GM19351 (cell line): ENCODE measurements at regions not wholly inside any gene's neighbourhood (a gene's known extent, or its start where the extent isn't known, plus 50 kb on each side); places are given as distances from the start of the nearest gene placed in this dataset.

Experiments used
- ATAC-seq: cut with Tn5 transposase; IDR thresholded peaks from one replicate; pipeline ENCODE4 v1.9.1; 2021; ENCODE audit warnings: mild to moderate bottlenecking, moderate library complexity; ENCODE audit not compliant: unreplicated experiment

GRCh38 chr4:116449764-116450163 is 635.6 kb downstream of the TRAM1L1 start:
- no peak for ATAC-seq

GRCh38 chr4:116444117-116444516 is 641.3 kb downstream of the TRAM1L1 start:
- no peak for ATAC-seq

GRCh38 chr4:116438981-116439729 is 646.2 kb downstream of the TRAM1L1 start:
- ATAC-seq: no peak

GRCh38 chr4:116438417-116438816 is 647.0 kb downstream of the TRAM1L1 start:
- no peak for ATAC-seq

GRCh38 chr4:116427666-116428065 is 657.7 kb downstream of the TRAM1L1 start:
- no peak for ATAC-seq

- ATAC-seq: no peak
Observed at GRCh38 chr4:116413222-116413621, 672.2 kb downstream of the TRAM1L1 start.

GRCh38 chr4:116401293-116401692 is 684.1 kb downstream of the TRAM1L1 start:
- ATAC-seq: no peak

GRCh38 chr4:116400480-116400879 is 684.9 kb downstream of the TRAM1L1 start:
- ATAC-seq: no peak

DNA sequence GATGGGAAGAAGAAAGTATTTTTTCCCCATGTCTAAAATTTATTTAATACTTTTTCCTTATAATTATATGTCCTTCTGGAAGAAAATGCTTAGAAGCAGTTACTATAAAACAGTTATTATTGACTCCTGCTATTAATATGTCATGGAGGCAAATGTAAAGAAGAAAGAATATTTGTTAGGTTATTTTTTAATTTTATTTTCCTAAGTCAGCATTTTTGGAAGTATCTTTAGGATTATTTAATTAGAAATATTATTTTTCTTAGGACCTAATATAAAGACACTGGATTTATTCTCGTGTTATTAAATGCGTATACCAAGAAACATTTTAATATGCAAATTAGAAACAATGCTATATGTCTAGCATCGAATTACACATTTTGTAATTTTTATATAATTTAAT is 687.7 kb downstream of the TRAM1L1 start:
- ATAC-seq: no peak

DNA sequence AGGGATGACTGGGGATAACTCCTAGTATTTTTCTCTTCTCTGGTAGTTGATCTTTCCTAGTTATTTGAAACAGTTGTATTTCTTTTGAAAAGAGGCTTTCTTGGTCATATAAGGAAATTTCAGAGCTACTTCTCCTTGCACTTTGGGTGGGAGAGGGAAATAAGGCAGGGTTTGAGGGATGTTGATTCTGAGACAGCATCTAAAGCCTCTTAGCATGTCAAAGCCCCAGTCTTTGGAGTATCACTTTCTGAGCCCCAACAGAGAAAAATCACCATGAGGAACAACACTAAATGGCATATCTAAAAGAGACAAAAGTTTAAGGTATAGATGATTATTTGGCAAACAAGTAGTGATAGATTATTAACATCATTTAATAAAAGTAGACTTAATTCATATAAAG is 688.1 kb downstream of the TRAM1L1 start:
- no peak for ATAC-seq

- no peak for ATAC-seq
Observed at GRCh38 chr4:116395408-116395807, 690.0 kb downstream of the TRAM1L1 start.

- peak; percentile 47 for ATAC-seq
Observed at GRCh38 chr4:116391020-116391419, 694.4 kb downstream of the TRAM1L1 start.

- no peak for ATAC-seq
Observed at GRCh38 chr4:116389139-116389538, 696.2 kb downstream of the TRAM1L1 start.

- no peak for ATAC-seq
Observed at GRCh38 chr4:116387937-116388474, 697.4 kb downstream of the TRAM1L1 start.

DNA sequence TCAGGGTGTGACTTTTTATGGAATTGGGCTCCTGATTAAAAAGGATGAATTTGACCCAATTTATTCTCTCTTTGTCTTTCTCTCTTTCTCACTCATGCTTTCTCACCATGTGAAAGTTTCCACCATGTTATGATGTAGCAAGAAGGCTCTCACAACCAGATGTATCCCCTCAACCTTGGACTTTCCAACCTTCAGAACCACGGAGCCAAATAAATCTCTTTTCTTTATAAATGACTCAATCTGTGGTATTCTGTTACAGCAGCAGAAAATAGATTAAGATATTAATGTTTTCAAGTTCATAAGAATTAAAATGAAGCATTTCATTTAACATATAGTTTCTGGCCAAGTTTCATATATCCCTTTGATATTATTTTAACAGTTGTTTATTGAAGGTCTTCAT is 698.5 kb downstream of the TRAM1L1 start:
- no peak for ATAC-seq

GRCh38 chr4:116385583-116385982 is 699.8 kb downstream of the TRAM1L1 start:
- ATAC-seq: no peak

- peak; percentile 64 for ATAC-seq
Observed at GRCh38 chr4:116374815-116375214, 710.6 kb downstream of the TRAM1L1 start.

- ATAC-seq: no peak
Observed at GRCh38 chr4:116362583-116362982, 722.8 kb downstream of the TRAM1L1 start.

GRCh38 chr4:116361790-116362189 is 723.6 kb downstream of the TRAM1L1 start:
- no peak for ATAC-seq

- ATAC-seq: peak; percentile 98
Observed at GRCh38 chr4:116358633-116359222, 726.6 kb downstream of the TRAM1L1 start.

DNA sequence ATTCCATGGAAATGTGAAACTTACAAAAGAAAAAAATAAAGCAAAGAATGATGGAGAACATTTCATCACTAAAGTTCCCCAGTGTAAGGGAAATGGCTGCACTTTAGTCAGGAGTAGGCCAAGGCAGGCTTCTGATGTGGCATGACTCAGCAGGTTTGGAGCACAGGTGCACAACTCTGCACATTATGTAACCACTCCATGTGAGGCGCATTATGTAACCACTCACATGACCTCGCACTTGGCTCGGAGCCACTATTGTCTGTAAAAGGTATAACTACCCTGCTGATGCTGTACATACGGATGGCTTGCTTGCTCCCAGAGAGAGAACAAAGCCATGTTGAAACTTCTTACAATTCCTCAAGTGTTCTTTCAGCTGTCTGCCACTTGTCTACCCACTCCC is 727.6 kb downstream of the TRAM1L1 start:
- ATAC-seq: no peak

- ATAC-seq: no peak
Observed at GRCh38 chr4:116346750-116347149, 738.6 kb downstream of the TRAM1L1 start.
